ENCODE measurements at regions not wholly inside any gene's neighbourhood (a gene's known extent, or its start where the extent isn't known, plus 50 kb on each side); places are given as distances from the start of the nearest gene placed in this dataset.
"Not testable (repeated sequence)": the region's sequence is repeated elsewhere in the genome, so short reads cannot be mapped to it uniquely, and the experiment has no call there.

GRCh38 chr3:113377158-113377557 lies 64.1 kb downstream of the CFAP44 start:
- DNase-seq: no peak

DNA sequence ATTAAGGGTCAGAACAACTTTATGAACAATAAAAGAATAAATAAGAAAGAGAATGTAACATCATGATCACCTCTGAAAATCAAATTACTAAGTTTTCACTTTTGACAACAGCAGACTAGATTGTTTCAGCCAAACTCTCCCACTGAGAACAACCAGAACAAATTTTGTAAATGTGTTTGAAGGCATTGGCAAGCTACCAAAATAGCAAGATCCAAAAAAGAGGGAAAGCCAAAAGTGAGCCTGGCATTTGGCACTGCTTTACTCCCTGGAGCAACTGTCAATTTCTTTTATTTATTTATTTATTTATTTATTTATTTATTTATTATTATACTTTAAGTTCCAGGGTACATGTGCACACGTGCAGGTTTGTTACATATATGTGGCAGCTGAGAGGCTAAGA lies 67.2 kb downstream of the CFAP44 start:
- peak in 1 of 14 donors; percentile 9 for DNase-seq

- DNase-seq: not testable (repeated sequence)
Measured at GRCh38 chr3:113366800-113367199, 74.5 kb downstream of the CFAP44 start.

DNA sequence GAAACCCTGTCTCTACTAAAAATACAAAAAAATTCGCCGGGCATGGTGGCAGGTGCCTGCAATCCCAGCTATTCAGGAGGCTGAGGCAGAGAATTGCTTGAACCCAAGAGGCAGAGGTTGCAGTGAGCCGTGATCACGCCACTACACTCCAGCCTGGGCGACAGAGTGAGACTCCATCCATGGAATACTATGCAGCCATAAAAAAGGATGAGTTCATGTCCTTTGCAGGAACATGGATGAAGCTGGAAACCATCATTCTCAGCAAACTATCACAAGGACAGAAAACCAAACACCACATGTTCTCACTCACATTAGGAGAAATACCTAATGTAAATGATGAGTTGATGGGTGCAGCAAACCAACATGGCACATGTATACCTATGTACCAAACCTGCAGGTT lies 86.0 kb downstream of the CFAP44 start:
- not testable (repeated sequence) for DNase-seq

DNA sequence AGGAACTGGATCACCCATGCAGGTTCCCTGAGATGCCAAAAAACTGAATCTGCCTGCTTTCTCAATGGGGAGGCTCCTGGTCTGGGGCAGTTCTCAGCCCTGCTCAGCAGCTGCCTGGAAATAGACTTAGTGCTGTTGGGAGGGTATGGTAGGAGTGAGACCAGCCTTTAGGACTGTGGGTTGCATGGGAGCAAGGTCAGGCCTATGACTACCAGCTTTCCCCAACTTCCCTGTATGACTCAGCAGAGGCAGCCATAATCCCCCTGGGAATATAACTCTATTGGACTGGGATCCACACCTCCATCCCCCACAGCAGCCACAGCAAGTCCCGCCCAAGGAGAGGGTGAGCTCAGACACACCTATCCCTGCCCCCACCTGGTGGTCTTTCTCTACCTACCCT lies 87.0 kb downstream of the CFAP44 start:
- no peak for DNase-seq

DNA sequence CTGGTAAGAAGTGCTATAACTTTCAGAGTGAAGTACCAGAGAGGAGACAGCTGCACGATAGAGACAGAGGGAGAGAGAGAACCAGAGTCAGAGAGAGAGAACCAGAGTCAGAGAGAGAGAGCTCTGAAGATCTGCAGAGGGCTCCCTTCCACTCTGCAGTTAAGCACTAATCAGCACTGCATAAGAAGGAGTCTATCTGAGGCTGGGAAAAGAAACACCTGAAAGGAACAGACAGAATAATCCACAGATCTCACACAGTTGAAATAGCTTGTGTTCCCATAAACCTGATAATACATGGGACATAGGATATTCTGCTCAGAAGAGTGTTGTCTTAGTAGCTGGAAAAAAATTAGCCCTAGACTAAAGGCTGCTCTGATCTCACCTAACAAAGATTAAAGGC lies 87.6 kb downstream of the CFAP44 start:
- DNase-seq: no peak

- DNase-seq: no peak
Measured at GRCh38 chr3:113340785-113341184, 100.5 kb downstream of the CFAP44 start.

DNA sequence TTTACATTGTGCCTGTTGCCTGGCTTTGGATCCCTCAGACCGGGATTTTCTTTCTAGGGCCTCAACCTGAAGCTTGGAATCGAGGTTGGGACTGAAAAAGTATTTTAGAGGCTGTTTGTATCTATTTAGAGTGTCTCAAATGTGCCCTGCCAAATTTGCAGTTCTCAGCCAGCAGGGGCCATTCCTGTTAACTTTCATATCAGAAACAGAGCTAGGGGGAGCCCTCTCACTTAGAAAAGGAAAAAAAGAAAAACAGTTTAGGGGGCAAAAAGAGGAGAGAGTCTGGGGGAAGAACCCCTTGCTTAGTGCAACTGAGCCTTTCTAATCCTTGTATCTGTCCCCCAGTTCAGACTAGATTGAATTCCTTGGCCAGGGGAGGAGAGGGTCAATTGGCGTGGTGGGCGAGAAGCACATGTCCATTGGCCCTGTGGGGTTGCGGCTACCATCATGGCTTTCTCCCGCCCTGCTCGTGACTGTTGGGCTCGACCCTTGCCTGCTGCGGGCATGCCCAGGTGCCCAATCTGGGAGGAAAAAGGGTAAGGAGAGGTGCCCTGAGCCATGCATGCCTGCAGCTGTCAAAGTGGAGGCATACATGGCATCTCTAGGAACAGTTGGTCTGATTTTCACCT lies 101.6 kb downstream of the CFAP44 start:
- DNase-seq: no peak
